ENCODE measurements at regions not wholly inside any gene's neighbourhood (a gene's known extent, or its start where the extent isn't known, plus 50 kb on each side); places are given as distances from the start of the nearest gene placed in this dataset.
"Not testable (repeated sequence)": the region's sequence is repeated elsewhere in the genome, so short reads cannot be mapped to it uniquely, and the experiment has no call there.

GRCh38 chr10:46095943-46096342 is 49.9 kb upstream of the MSMB start:
- intact Hi-C loops (cut with DNase I); ATAC-seq; DNase-seq (ENCODE audit: missing footprints): not testable (repeated sequence)

DNA sequence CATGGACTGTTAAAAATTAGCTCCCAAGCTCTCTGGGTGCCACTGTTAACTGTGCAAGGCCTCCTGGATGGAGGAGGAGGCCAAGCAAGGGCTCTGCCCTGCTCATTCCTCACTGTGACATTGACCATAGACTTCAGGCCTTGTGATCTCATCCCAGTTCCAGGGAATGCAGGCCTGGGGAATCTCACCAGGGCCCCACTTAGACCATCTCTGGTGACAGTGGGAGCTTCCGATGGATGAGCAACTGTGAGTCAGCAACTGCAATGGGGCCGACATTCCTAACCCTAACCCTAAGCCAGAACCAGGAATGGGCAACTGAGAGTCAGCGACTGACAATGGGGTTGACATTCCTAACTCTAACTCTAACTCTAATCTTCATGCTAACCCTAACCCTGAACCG is 50.4 kb upstream of the MSMB start:
- intact Hi-C loops (cut with DNase I), result no loop called here
- ATAC-seq (no peak), DNase-seq (ENCODE audit: missing footprints) (no peak)

- DNase-seq (ENCODE audit: missing footprints), result no peak
- intact Hi-C loops (cut with DNase I), result no loop called here
- ATAC-seq, result no peak
Observed at GRCh38 chr10:46096909-46097575, 51.0 kb upstream of the MSMB start.

DNA sequence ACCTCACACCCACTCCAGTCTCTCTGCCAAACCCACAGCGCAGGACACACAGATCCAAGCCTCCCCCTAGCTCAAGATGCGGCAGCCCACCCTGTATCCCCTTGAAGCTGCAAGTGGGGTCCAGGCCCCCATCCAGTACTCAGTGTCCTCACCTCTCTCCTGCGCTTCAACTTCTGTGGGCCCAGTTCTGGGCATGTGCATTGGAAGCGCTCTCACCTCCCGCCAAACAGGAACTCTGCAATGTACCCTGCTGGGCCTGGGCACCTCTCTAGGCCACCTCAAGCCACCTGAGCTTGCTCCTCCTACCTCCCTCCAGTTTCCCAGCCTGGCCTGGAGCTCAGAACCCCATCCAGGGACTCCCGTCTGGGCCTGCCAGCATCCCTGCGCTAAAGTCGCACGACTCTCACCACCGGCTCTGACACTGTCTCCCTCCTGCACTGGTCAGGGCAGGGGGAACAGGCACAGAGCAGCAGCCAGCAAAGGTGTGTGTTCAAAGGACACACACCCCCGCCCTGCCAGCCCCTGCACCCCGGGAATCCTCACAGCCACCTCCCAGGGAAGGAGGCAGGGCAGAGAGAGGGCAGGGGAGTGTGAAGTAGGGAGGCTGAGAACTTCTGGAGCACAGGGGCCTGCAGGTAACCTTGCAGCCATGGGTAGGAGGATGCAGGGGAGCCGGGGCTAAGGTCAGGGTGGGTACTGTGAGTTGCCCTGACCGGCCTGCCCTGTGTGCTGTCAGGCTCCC is 51.7 kb upstream of the MSMB start:
- intact Hi-C loops (cut with DNase I), result no loop called here
- DNase-seq (ENCODE audit: missing footprints) (no peak), ATAC-seq (no peak)

DNA sequence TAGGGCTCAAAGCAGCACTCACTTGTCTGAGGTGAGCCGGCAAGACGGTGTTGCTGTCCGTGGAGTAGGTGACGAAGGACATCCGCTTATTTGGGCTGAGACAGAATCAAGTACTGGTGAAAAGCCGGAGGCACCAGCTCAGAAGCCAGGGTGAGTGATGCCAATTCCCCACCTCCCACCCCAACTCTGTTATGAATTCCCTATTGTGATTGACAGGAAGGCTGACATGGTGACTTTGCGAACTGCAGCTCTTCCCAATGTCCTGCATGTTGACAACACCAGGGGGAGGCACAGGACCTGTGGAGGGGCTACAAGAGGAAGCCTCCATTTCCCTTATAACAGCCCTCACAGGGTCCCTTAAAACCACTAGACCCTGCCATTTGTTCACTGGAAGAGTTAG is 52.3 kb upstream of the MSMB start:
- DNase-seq (ENCODE audit: missing footprints) (no peak), ATAC-seq (no peak)
- intact Hi-C loops (cut with DNase I), result no loop called here

- DNase-seq (ENCODE audit: missing footprints); intact Hi-C loops (cut with DNase I); ATAC-seq: not testable (repeated sequence)
Observed at GRCh38 chr10:46098925-46099324, 52.9 kb upstream of the MSMB start.

- ATAC-seq (no peak), DNase-seq (ENCODE audit: missing footprints) (no peak)
- intact Hi-C loops (cut with DNase I), result no loop called here
Observed at GRCh38 chr10:46104071-46104585, 58.1 kb upstream of the MSMB start.

- intact Hi-C loops (cut with DNase I); ATAC-seq: not testable (repeated sequence)
Observed at GRCh38 chr10:46105416-46105815, 59.3 kb upstream of the MSMB start.

DNA sequence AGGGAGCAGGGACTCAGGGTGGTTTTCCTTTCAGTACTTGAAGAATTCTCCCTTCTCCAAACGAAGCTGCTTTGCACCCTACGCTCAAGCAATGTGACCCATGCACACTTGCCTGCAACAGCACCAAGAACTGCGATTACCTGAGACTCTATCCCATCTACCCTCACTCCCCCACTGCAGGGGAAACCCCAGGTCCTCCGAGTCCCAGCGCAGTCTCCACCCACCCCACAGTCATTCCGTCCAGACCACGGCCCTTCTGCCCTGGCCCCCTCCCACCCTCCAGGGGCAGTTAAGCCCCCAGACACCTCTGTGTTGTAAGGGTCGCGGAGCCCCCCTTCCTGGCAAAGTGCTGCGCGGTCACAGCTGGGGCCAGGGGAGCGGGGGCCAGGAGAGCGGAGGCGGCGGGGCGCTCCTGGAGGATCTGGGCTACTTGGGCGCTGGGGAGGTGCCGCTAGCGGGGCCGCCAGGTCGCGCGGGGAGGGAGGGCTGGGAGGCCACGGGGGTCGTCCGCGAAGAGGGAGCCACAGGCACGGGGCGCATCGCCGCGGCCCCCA is 59.9 kb upstream of the MSMB start:
- DNase-seq (ENCODE audit: missing footprints); intact Hi-C loops (cut with DNase I): not testable (repeated sequence)
- ATAC-seq, result peak; percentile 40

More at GRCh38 chr10:46105416-46105815, 59.3 kb upstream of the MSMB start:
- not testable (repeated sequence) for DNase-seq (ENCODE audit: missing footprints)

DNA sequence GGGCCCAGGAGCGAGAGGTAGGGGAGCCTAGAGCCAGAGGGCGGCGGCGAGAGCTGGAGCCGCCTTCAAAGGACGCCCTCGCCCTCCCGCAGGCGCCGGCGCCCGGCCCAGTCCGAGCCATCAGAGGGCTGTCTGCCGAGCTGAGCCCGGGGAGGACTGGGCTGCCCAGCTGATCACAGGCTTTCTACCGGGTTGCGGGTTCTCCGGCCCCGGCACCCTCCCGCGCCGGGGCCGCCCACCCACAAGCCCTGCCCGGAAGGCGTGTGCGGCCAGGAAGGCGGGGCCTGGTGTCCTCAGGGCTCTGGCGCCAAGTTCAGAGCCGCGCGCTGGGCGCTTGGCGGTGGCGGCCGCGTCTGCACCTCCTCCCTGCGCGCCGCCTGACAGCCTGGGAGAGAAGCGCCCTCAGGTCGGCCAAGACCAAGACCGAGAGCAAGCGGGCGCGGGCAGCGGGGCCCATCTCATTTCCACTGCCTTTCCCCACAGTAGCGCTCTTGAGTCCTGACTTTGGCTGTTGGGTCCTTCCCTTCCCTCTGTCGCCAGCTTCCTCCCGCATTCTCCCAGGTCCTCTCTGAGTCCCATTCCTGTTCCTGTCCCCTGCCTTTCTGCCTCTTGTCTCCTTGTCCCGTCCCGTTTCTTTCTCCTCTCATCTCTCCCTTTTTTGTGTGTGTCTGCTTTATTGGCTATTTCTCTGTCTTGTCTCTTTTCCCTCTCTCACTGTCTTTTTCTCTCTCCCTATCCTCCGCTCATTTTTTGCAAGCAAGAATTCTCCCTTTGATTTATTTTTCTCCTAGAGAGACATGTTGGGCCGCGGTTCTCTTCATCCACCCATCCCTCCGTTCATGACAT is 60.6 kb upstream of the MSMB start:
- DNase-seq (ENCODE audit: missing footprints), result peak; percentile 89
- intact Hi-C loops (cut with DNase I), result no loop called here
- ATAC-seq, result peak; percentile 98

GRCh38 chr10:46108158-46108499 is 62.1 kb upstream of the MSMB start:
- intact Hi-C loops (cut with DNase I); ATAC-seq; DNase-seq (ENCODE audit: missing footprints): not testable (repeated sequence)

DNA sequence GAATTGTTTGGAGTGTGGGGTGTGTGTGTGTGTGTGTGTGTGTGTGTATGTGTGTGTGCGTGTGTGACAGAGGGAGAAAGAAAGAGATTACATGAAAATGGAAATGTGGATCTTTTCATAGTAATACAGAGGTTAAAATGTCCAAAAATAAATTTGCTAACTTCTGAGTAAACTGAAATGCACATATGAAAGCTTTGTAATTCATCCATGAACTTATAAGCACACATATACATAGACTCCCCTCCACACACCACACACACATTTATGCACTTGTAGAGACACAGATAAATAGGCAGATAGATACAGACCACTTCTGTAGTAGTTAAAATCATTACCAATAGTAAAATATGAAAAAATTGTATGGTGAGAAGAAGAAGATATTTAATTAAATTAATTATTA is 108.2 kb upstream of the MSMB start:
- ATAC-seq; DNase-seq (ENCODE audit: missing footprints); intact Hi-C loops (cut with DNase I): not testable (repeated sequence)

- ATAC-seq; intact Hi-C loops (cut with DNase I): not testable (repeated sequence)
Observed at GRCh38 chr10:46154683-46155082, 108.6 kb upstream of the MSMB start.

GRCh38 chr10:46156866-46157265 is 110.8 kb upstream of the MSMB start:
- intact Hi-C loops (cut with DNase I); DNase-seq (ENCODE audit: missing footprints); ATAC-seq: not testable (repeated sequence)

More at GRCh38 chr10:46154683-46155082, 108.6 kb upstream of the MSMB start:
- not testable (repeated sequence) for DNase-seq (ENCODE audit: missing footprints)

DNA sequence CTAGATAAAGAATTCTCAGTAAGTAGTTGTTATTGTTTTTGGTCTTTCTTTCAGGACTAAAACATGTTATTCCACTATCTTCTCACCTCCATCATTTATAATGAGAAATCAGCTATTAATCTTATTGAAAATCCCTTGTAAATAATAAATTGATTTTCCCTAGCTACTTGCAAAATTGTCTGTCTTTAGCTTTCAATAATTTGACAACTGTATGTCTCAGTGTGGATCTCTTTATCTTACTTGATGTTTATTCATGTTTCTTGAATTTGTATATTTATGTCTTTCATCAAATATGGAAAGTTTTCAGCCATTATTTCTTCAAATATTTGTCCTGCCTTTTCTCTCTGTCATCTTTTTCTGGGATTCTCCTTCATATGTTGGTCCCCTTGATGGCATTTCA is 117.1 kb upstream of the ANTXRL start:
- DNase-seq (ENCODE audit: missing footprints), result no peak
- intact Hi-C loops (cut with DNase I), result no loop called here
- no peak for ATAC-seq

DNA sequence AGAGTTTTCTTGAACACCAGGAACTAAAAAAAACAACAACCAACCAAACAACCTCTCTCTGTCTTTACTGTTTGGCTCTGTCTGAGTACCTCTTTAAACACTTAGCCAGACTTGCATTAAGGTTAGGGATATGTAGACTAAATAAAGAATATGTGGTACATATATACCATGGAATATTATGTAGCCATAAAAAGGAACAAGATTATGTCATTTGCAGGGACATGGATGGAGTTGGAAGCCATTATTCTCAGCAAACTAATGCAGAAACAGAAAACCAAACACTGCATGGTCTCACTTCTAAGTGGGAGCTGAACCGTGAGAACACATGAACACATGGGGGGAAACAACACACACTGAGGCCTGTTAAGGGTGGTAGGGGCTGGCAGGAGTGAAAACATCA is 116.0 kb upstream of the ANTXRL start:
- DNase-seq (ENCODE audit: missing footprints) (no peak), ATAC-seq (no peak)
- intact Hi-C loops (cut with DNase I), result no loop called here

- ATAC-seq (no peak), DNase-seq (ENCODE audit: missing footprints) (no peak)
- intact Hi-C loops (cut with DNase I), result no loop called here
Observed at GRCh38 chr10:46171661-46172060, 115.1 kb upstream of the ANTXRL start.

- DNase-seq (ENCODE audit: missing footprints) (no peak), ATAC-seq (no peak)
- intact Hi-C loops (cut with DNase I), result no loop called here
Observed at GRCh38 chr10:46175296-46175695, 111.5 kb upstream of the ANTXRL start.

DNA sequence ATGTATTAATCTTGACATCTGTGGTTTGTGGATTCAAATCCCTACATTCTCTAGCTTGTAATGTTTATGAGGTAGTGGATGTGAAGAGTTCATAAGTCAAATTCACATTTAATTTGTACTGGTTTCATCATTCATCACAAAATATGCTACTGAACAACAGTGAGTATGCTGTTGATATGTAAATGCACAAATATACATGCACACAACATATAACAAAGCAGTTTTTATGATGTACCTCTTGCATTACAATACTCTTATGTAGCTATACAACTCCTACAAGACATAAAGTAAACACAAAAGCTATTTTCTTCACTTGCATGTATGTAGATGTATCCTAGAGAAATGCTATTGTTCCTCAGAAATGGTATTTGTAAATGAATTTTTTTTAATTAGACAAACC is 111.0 kb upstream of the ANTXRL start:
- intact Hi-C loops (cut with DNase I), result no loop called here
- ATAC-seq, result no peak

More for the DNA sequence above, 111.0 kb upstream of the ANTXRL start:
- no peak for DNase-seq (ENCODE audit: missing footprints)
